Mesenchymal stem cell (in vitro differentiated cells and primary cell): ENCODE measurements at regions not wholly inside any gene's neighbourhood (a gene's known extent, or its start where the extent isn't known, plus 50 kb on each side); places are given as distances from the start of the nearest gene placed in this dataset.

ENCODE experiments used
- DNase-seq: peaks from one replicate; pipeline ENCODE4 v3.0.0-alpha.2; 2013
- H2AFZ ChIP-seq: one replicate; pipeline ENCODE4 v1.6.1; 2013; ENCODE audit warnings: low read depth, mild to moderate bottlenecking, control low read depth, inconsistent platforms, low read length, moderate library complexity
- H2AK5ac ChIP-seq: 2 replicates; pipeline ENCODE4 v1.6.1; 2013; ENCODE audit warnings: low read length, moderate library complexity, mild to moderate bottlenecking, inconsistent platforms; ENCODE audit not compliant: severe bottlenecking
- H2BK120ac ChIP-seq: one replicate; pipeline ENCODE4 v1.6.1; 2013; ENCODE audit warnings: low read depth, mild to moderate bottlenecking, inconsistent platforms, low read length, moderate library complexity
- H2BK12ac ChIP-seq, 2 experiments: one replicate each; pipeline ENCODE4 v1.6.1; 2013; ENCODE audit warnings: inconsistent platforms in 2 of 2, low read length in 2 of 2, mild to moderate bottlenecking in 2 of 2, moderate library complexity in 2 of 2, control low read depth in 1 of 2
- H2BK15ac ChIP-seq: one replicate; pipeline ENCODE4 v1.6.1; 2013; ENCODE audit warnings: mild to moderate bottlenecking, low read depth, inconsistent platforms; ENCODE audit not compliant: poor library complexity, severe bottlenecking
- H2BK5ac ChIP-seq: 2 replicates; pipeline ENCODE4 v1.6.1; 2013; ENCODE audit warnings: low read depth, mild to moderate bottlenecking, low read length, control low read depth, inconsistent platforms; ENCODE audit not compliant: poor library complexity, severe bottlenecking
- H3K14ac ChIP-seq, 2 experiments: one replicate each; pipeline ENCODE4 v1.6.1; 2013; ENCODE audit warnings: inconsistent platforms in 2 of 2, low read length in 2 of 2, control low read depth in 1 of 2, mild to moderate bottlenecking in 1 of 2, moderate library complexity in 1 of 2
- H3K18ac ChIP-seq, 2 experiments: one replicate each; pipeline ENCODE4 v1.6.1; 2013; ENCODE audit warnings: inconsistent platforms in 2 of 2, low read length in 2 of 2, control low read depth in 1 of 2, low read depth in 1 of 2, mild to moderate bottlenecking in 1 of 2
- H3K23ac ChIP-seq, 2 experiments: one replicate each; pipeline ENCODE4 v1.6.1; 2013; ENCODE audit warnings: inconsistent platforms in 2 of 2, low read length in 2 of 2, mild to moderate bottlenecking in 2 of 2, moderate library complexity in 2 of 2, control low read depth in 1 of 2
- H3K27ac ChIP-seq: 2 replicates; pipeline ENCODE4 v1.5.1; 2013; ENCODE audit warnings: mild to moderate bottlenecking, moderate library complexity, low read length, control low read depth, inconsistent platforms; ENCODE audit not compliant: poor library complexity, severe bottlenecking
- H3K27me3 ChIP-seq, 2 experiments: 2 replicates each; pipeline versions ENCODE4 v1.6.1 to v1.7.0; 2013; ENCODE audit warnings: low read length in 2 of 2, mild to moderate bottlenecking in 2 of 2, moderate library complexity in 2 of 2, control low read depth in 1 of 2, inconsistent platforms in 1 of 2; ENCODE audit not compliant: control insufficient read depth in 1 of 2, insufficient read depth in 1 of 2
- H3K36me3 ChIP-seq, 2 experiments: 2 replicates each; pipeline versions ENCODE4 v1.6.1 to v1.7.0; 2013; ENCODE audit warnings: low read length in 2 of 2, control low read depth in 1 of 2, inconsistent platforms in 1 of 2, low read depth in 1 of 2, mild to moderate bottlenecking in 1 of 2; ENCODE audit not compliant: insufficient read depth in 2 of 2, control insufficient read depth in 1 of 2
- H3K4ac ChIP-seq, 2 experiments: one replicate each; pipeline ENCODE4 v1.6.1; 2013; ENCODE audit warnings: inconsistent platforms in 2 of 2, low read length in 2 of 2, mild to moderate bottlenecking in 2 of 2, moderate library complexity in 2 of 2, control low read depth in 1 of 2, low read depth in 1 of 2
- H3K4me1 ChIP-seq: 2 replicates; pipeline ENCODE4 v1.6.1; 2013; ENCODE audit warnings: low read depth, low read length, control low read depth; ENCODE audit not compliant: control insufficient read depth, insufficient read depth
- H3K4me2 ChIP-seq: 2 replicates; pipeline ENCODE4 v1.6.1; 2013; ENCODE audit warnings: low read length, mild to moderate bottlenecking, inconsistent platforms; ENCODE audit not compliant: poor library complexity, severe bottlenecking
- H3K4me3 ChIP-seq, 2 experiments: 2 replicates each; pipeline versions ENCODE4 v1.5.1 to v1.7.0; 2013; ENCODE audit warnings: low read length in 2 of 2, mild to moderate bottlenecking in 2 of 2, control low read depth in 1 of 2, low read depth in 1 of 2; ENCODE audit not compliant: insufficient read depth in 1 of 2
- H3K79me1 ChIP-seq: replicated peaks from 2 replicates; pipeline ENCODE4 v1.6.1; 2013; ENCODE audit warnings: mild to moderate bottlenecking, control low read depth, low read length, inconsistent platforms; ENCODE audit not compliant: poor library complexity, severe bottlenecking
- H3K9ac ChIP-seq: 2 replicates; pipeline ENCODE4 v1.7.0; 2013; ENCODE audit warnings: mild to moderate bottlenecking, low read length, moderate library complexity
- H3K9me3 ChIP-seq: 2 replicates; pipeline ENCODE4 v1.7.0; 2013; ENCODE audit warnings: mild to moderate bottlenecking, low read length; ENCODE audit not compliant: control insufficient read depth
- H4K8ac ChIP-seq: one replicate; pipeline ENCODE4 v1.6.1; 2013; ENCODE audit warnings: inconsistent platforms, mild to moderate bottlenecking, low read length, moderate library complexity
- H4K91ac ChIP-seq: one replicate; pipeline ENCODE4 v1.6.1; 2013; ENCODE audit warnings: mild to moderate bottlenecking, low read length, inconsistent platforms
- WGBS: methylation state at CpG from one replicate; pipeline ENCODE4 v1.1.7; 2013; ENCODE audit warnings: mixed read lengths; 5-methylcytosine and 5-hydroxymethylcytosine counted together

DNA sequence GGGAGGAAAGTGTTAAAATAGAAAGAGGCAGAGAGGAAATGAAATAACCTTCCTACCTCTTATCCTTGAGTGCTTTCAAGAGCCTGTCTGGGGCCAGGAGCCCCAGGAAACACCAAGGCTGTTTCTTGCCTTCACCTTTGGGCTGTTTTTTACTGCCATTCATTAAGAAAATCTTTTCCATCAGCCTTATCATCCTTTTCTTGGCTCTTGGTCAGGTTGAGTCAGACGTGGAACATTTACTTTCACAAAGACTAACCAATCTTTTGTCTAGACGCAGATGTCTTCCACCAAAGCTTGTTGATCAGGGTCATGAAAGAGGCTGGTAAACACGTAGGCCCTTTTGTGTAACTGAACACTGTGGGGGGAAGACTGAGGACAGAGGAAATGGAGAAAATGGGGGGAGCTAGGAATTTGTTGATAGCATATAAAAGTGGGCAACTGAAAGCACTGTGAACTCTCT, 151.0 kb upstream of the THBS1 start:
- Histone ChIP-seq H2AK5ac (no peak overlapping the region), H3K9me3 (no peaks in the 10 kb centered on the region), H2BK5ac (no peak overlapping the region), H3K23ac (no peak overlapping the region), H2BK120ac (no peak overlapping the region), H3K14ac (no peak overlapping the region), H3K4ac (no peak overlapping the region), H3K4me3 (no peak overlapping the region), H3K79me1 (no peaks in the 10 kb centered on the region), H4K8ac (no peak overlapping the region), H3K27me3 (no peaks in the 10 kb centered on the region), H3K27ac (no peak overlapping the region), H3K4me2 (no peak overlapping the region), H3K9ac (no peak overlapping the region), H3K18ac (peak overlapping the region in 1 of 2 experiments; percentile 16), H3K36me3 (no peaks in the 10 kb centered on the region), H2BK12ac (no peak overlapping the region), H4K91ac (no peak overlapping the region), H2AFZ (no peak overlapping the region), H3K4me1 (no peaks in the 10 kb centered on the region), H2BK15ac (no peak overlapping the region)
- peak; percentile 71 for DNase-seq
- 31% methylated on average over 3 of the region's 3 CpGs for WGBS

DNA sequence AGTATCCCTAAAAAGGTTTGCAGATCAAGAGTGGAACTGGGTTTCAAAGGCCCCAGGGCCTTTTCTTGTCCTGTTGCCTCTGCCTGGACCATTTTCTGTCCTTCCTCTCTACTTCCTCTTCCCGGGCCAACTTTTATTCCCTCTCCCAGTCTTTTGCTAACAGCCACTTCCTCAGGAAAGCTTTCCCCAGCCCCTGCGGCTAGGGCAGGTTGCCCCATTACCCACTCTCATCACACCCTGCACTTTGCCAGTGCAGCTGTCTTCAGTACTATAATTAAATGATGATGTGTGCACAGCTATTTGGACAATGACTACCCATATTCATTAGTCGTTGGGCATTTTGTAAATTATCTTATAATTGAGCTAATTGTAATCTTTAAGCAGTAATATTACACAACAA, 150.5 kb upstream of the THBS1 start:
- Histone ChIP-seq H3K9ac (no peak overlapping the region), H3K23ac (no peak overlapping the region), H3K36me3 (no peaks in the 10 kb centered on the region), H3K9me3 (no peaks in the 10 kb centered on the region), H3K79me1 (no peaks in the 10 kb centered on the region), H2BK120ac (no peak overlapping the region), H2AFZ (no peak overlapping the region), H4K8ac (no peak overlapping the region), H3K27me3 (no peaks in the 10 kb centered on the region), H2BK12ac (no peak overlapping the region), H3K4me3 (no peak overlapping the region), H3K14ac (no peak overlapping the region), H2BK5ac (no peak overlapping the region), H2BK15ac (no peak overlapping the region), H3K18ac (no peak overlapping the region), H3K4ac (no peak overlapping the region), H4K91ac (no peak overlapping the region), H3K4me2 (no peak overlapping the region), H3K27ac (no peak overlapping the region), H2AK5ac (no peak overlapping the region), H3K4me1 (no peaks in the 10 kb centered on the region)
- DNase-seq: no peak
- 97% methylated on average over 2 of the region's 3 CpGs for WGBS

DNA sequence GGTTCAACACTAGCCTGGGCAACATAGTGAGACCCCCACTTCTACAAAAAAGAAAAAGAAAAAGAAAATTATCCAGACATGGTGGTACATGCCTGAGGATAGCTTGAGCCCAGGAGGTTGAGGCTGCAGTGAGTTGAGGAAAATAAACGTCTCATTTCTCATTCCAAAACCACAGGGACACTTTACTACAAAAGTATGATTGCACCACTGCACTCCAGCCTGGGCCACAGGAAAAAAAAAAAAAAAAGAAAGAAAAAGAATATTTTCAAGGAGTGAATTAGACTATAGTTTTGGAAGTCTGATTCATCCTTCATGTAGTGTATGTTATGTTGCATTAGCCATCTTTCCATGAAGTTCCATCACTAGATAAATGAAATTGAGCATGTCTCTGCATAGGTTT, 149.5 kb upstream of the THBS1 start:
- no peak overlapping the region for H2BK5ac ChIP-seq
- WGBS: no CpG with 5 or more reads among the region's 1 CpG
- H2AK5ac ChIP-seq: no peak overlapping the region
- no peak overlapping the region for H3K4ac ChIP-seq
- H3K4me3 ChIP-seq: no peak overlapping the region
- no peak overlapping the region for H2BK15ac ChIP-seq
- H3K9ac ChIP-seq: no peak overlapping the region
- no peaks in the 10 kb centered on the region for H3K4me1 ChIP-seq
- H2AFZ ChIP-seq: no peak overlapping the region
- H2BK120ac ChIP-seq: no peak overlapping the region
- DNase-seq: no peak
- no peak overlapping the region for H4K8ac ChIP-seq
- H3K79me1 ChIP-seq: no peaks in the 10 kb centered on the region
- no peak overlapping the region for H2BK12ac ChIP-seq
- H3K27ac ChIP-seq: no peak overlapping the region
- no peak overlapping the region for H4K91ac ChIP-seq
- no peaks in the 10 kb centered on the region for H3K9me3 ChIP-seq
- no peak overlapping the region for H3K18ac ChIP-seq
- no peak overlapping the region for H3K23ac ChIP-seq
- H3K27me3 ChIP-seq: no peaks in the 10 kb centered on the region
- no peaks in the 10 kb centered on the region for H3K36me3 ChIP-seq
- no peak overlapping the region for H3K4me2 ChIP-seq
- no peak overlapping the region for H3K14ac ChIP-seq

DNA sequence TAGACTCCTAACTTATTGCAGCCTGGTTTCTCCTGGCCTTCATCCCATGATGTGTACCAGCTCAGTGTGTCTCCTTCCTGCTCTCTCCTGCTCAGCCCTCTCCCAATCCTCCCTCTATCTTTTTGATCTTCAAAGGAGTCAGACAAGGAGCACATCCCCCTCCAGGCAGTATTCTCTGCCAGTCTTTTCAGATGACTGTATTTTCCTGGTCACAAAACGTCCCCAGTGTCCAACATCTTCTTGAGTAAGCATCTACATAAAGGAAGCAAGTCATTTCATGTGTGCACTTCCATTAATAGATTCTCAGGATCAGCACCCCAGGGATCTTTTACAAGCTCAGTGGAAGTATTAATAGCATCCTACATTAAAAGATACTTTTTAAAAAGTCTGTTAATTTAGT, 148.9 kb upstream of the THBS1 start:
- Histone ChIP-seq H3K4me3 (no peak overlapping the region), H3K9me3 (no peaks in the 10 kb centered on the region), H2BK15ac (no peak overlapping the region), H3K9ac (no peak overlapping the region), H3K27me3 (no peaks in the 10 kb centered on the region), H3K14ac (no peak overlapping the region), H3K36me3 (no peaks in the 10 kb centered on the region), H3K4me2 (no peak overlapping the region), H2AFZ (no peak overlapping the region), H2BK5ac (no peak overlapping the region), H3K27ac (no peak overlapping the region), H4K91ac (no peak overlapping the region), H2BK12ac (no peak overlapping the region), H2BK120ac (no peak overlapping the region), H2AK5ac (no peak overlapping the region), H3K23ac (no peak overlapping the region), H3K79me1 (no peaks in the 10 kb centered on the region), H3K18ac (no peak overlapping the region), H3K4ac (no peak overlapping the region), H4K8ac (no peak overlapping the region), H3K4me1 (no peaks in the 10 kb centered on the region)
- DNase-seq: no peak
- 32% methylated on average over 1 of the region's 1 CpG for WGBS
